Fibroblast of lung (primary cell): ENCODE measurements at regions not wholly inside any gene's neighbourhood (a gene's known extent, or its start where the extent isn't known, plus 50 kb on each side); places are given as distances from the start of the nearest gene placed in this dataset.

Experiments
- DNase-seq, 2 donors: peaks; one replicate each; pipeline versions ENCODE4 v3.0.0 to v3.0.0-alpha.2; 2010; ENCODE audit warnings: low read depth in 2 of 2
- H2AFZ ChIP-seq: 2 replicates; pipeline ENCODE4 v1.5.1; 2012; ENCODE audit warnings: low read length, control low read depth, inconsistent platforms
- H3K27ac ChIP-seq: 2 replicates; pipeline ENCODE4 v1.5.1; 2011; ENCODE audit warnings: low read length, control low read depth; ENCODE audit not compliant: insufficient read depth
- H3K27me3 ChIP-seq: 2 replicates; pipeline ENCODE4 v1.5.1; 2011; ENCODE audit warnings: mild to moderate bottlenecking, low read length; ENCODE audit not compliant: control insufficient read depth, insufficient read depth
- H3K36me3 ChIP-seq: 2 replicates; pipeline ENCODE4 v1.5.1; 2011; ENCODE audit warnings: low read length; ENCODE audit not compliant: control insufficient read depth, insufficient read depth
- H3K4me1 ChIP-seq: 2 replicates; pipeline ENCODE4 v1.5.1; 2011; ENCODE audit warnings: low read length; ENCODE audit not compliant: control insufficient read depth, insufficient read depth; ENCODE audit errors: extremely low read depth
- H3K4me2 ChIP-seq: 2 replicates; pipeline ENCODE4 v1.5.1; 2011; ENCODE audit warnings: low read length, control low read depth; ENCODE audit not compliant: insufficient read depth; ENCODE audit errors: extremely low read depth
- H3K4me3 ChIP-seq, 4 experiments: fragments of 200-600 bp in 1 of 4; sonication (generic) in 1 of 4; replicated peaks in 1 of 4; 2 replicates each; pipeline ENCODE4 v1.5.1; 2011 to 2016; ENCODE audit warnings: low read length in 4 of 4, low read depth in 3 of 4, mild to moderate bottlenecking in 3 of 4, control low read depth in 2 of 4, inconsistent platforms in 1 of 4, mixed read lengths in 1 of 4; ENCODE audit not compliant: insufficient read depth in 1 of 4; ENCODE audit errors: control extremely low read depth in 1 of 4
- H3K79me2 ChIP-seq: 2 replicates; pipeline ENCODE4 v1.5.1; 2012; ENCODE audit warnings: mild to moderate bottlenecking, low read length, inconsistent platforms; ENCODE audit not compliant: control insufficient read depth, insufficient read depth
- H3K9ac ChIP-seq: 2 replicates; pipeline ENCODE4 v1.5.1; 2011; ENCODE audit warnings: mild to moderate bottlenecking, low read length, control low read depth; ENCODE audit not compliant: insufficient read depth
- H3K9me3 ChIP-seq: 2 replicates; pipeline ENCODE4 v1.5.1; 2012; ENCODE audit warnings: low read depth, low read length; ENCODE audit not compliant: control insufficient read depth, insufficient read depth
- H4K20me1 ChIP-seq: 2 replicates; pipeline ENCODE4 v1.5.1; 2011; ENCODE audit warnings: low read length; ENCODE audit not compliant: control insufficient read depth, insufficient read depth; ENCODE audit errors: extremely low read depth
- EZH2 ChIP-seq: IDR thresholded peaks from 2 replicates; pipeline ENCODE4 v1.5.1; 2012; ENCODE audit warnings: low read length, control low read depth, mild to moderate bottlenecking; ENCODE audit errors: missing control alignments
- TF ChIP-seq, protein P1 (sequence below), 2 donors: IDR thresholded peaks in 1 of 2; conservative IDR thresholded peaks in 1 of 2; 1 replicate in 1 of 2; 2 replicates in 1 of 2; pipeline ENCODE4 v1.5.1; 2011 to 2012; ENCODE audit warnings: low read length in 2 of 2, control low read depth in 1 of 2, inconsistent platforms in 1 of 2, low read depth in 1 of 2, mild to moderate bottlenecking in 1 of 2

DNA sequence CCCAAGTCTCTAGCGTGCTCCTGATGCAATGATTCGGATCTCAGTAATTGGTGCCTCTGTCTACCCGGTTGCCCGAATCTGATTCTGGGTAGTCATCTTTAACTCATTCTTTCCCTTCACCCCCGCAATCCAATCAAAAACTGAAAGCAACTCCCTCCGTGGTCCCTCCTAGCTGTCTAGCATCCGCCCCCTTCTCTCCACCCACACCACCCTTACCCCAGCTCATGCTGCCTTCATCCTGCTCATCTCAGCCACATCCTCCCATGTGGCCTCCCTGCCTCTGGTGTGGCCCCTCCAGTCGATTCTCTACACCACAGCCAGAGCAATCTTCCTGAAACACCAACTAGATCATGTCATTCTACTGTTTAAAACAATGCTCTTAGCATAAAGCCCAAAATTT is 62.3 kb downstream of the TTC32 start:
- no peak for DNase-seq
- no peak overlapping the region for H3K9ac ChIP-seq
- no peaks in the 10 kb centered on the region for H3K4me1 ChIP-seq
- no peak overlapping the region for H3K4me2 ChIP-seq
- no peaks in the 10 kb centered on the region for H3K9me3 ChIP-seq
- no peaks in the 10 kb centered on the region for H3K36me3 ChIP-seq
- no peak overlapping the region for H2AFZ ChIP-seq
- no peak overlapping the region for H3K4me3 ChIP-seq
- H4K20me1 ChIP-seq = no peaks in the 10 kb centered on the region
- H3K27ac ChIP-seq = no peak overlapping the region
- peaks cover 17% of the 10 kb centered on the region for H3K27me3 ChIP-seq
- H3K79me2 ChIP-seq = no peaks in the 10 kb centered on the region
- TF ChIP-seq, protein P1, sequence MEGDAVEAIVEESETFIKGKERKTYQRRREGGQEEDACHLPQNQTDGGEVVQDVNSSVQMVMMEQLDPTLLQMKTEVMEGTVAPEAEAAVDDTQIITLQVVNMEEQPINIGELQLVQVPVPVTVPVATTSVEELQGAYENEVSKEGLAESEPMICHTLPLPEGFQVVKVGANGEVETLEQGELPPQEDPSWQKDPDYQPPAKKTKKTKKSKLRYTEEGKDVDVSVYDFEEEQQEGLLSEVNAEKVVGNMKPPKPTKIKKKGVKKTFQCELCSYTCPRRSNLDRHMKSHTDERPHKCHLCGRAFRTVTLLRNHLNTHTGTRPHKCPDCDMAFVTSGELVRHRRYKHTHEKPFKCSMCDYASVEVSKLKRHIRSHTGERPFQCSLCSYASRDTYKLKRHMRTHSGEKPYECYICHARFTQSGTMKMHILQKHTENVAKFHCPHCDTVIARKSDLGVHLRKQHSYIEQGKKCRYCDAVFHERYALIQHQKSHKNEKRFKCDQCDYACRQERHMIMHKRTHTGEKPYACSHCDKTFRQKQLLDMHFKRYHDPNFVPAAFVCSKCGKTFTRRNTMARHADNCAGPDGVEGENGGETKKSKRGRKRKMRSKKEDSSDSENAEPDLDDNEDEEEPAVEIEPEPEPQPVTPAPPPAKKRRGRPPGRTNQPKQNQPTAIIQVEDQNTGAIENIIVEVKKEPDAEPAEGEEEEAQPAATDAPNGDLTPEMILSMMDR (conservative IDR thresholded peaks at IDR 0.05 in 1 of 2, IDR thresholded peaks at IDR 0.05 in 1 of 2; ENCODE audit: low read depth in 1 of 2, low read length in 2 of 2) = no peak
- no peak for TF ChIP-seq EZH2

DNA sequence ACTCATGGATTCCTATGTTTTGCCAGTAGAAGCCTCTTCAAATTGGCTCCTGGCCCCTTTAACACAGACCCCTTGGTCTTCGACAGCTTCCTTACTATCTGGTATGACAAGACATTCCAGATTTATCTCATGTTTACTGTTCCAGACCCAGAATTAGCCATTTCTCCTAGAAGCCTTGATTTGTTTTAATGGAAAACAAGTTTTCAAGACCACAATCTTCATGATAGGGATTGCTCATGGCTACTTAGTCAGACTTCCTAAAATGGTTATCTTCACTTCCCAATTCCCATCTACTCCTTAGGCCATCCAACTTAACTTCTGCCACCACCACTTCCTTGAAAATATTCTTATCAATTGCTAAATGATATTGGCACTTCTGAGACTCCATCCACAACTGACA is 63.2 kb downstream of the TTC32 start:
- Histone ChIP-seq H3K4me2 (no peak overlapping the region), H4K20me1 (no peaks in the 10 kb centered on the region), H3K9me3 (no peaks in the 10 kb centered on the region), H3K4me1 (no peaks in the 10 kb centered on the region), H3K4me3 (no peak overlapping the region), H2AFZ (no peak overlapping the region), H3K27ac (no peak overlapping the region), H3K36me3 (no peaks in the 10 kb centered on the region), H3K79me2 (no peaks in the 10 kb centered on the region), H3K9ac (no peak overlapping the region), H3K27me3 (peaks cover 16% of the 10 kb centered on the region)
- DNase-seq = peak in 1 of 2 donors; percentile 55
- TF ChIP-seq, protein P1 (conservative IDR thresholded peaks at IDR 0.05 in 1 of 2, IDR thresholded peaks at IDR 0.05 in 1 of 2; ENCODE audit: low read depth in 1 of 2, low read length in 2 of 2) = no peak

DNA sequence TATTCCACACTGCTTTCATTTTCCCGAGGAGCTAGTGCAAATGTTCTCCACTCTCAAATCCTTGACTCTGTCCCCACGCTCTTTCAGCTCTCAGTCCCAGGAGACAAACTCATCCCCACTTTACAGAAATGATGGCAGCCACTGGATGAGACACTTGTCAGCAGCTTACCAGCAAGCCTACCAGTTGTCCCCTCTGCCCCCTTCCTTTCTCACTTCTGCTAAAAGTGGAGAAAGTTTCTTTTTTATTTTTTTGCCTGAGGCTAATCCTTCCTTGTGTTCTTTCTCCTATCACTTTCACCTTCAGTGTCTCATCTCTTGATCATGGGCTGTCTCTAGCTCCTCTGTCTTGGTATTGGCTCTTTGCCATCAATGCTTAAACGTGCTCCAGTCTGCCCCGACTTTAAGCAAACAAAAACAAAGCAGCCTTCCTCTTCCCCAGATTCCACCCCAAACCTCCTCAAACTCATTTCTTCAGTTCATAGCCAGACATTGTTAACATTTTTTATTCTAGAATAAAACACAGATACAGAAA is 64.5 kb downstream of the TTC32 start:
- Histone ChIP-seq H4K20me1 (no peaks in the 10 kb centered on the region), H3K36me3 (no peaks in the 10 kb centered on the region), H2AFZ (no peak overlapping the region), H3K4me3 (no peak overlapping the region), H3K79me2 (no peaks in the 10 kb centered on the region), H3K9ac (no peak overlapping the region), H3K9me3 (no peaks in the 10 kb centered on the region), H3K4me1 (no peaks in the 10 kb centered on the region), H3K27me3 (peaks cover 12% of the 10 kb centered on the region), H3K27ac (no peak overlapping the region), H3K4me2 (no peak overlapping the region)
- DNase-seq = no peak
- TF ChIP-seq, protein P1 (conservative IDR thresholded peaks at IDR 0.05 in 1 of 2, IDR thresholded peaks at IDR 0.05 in 1 of 2; ENCODE audit: low read depth in 1 of 2, low read length in 2 of 2) = no peak
- TF ChIP-seq EZH2 = no peak
